PFSK-1 (cell line): ENCODE measurements at regions not wholly inside any gene's neighbourhood (a gene's known extent, or its start where the extent isn't known, plus 50 kb on each side); places are given as distances from the start of the nearest gene placed in this dataset.

Experiments
- FOXP2 ChIP-seq: optimal IDR thresholded peaks from 2 replicates; pipeline ENCODE3; 2011; ENCODE audit warnings: borderline replicate concordance, control low read depth, inconsistent platforms; ENCODE audit not compliant: insufficient read depth; ENCODE audit errors: extremely low read length, extremely low read depth
- POLR2AphosphoS5 ChIP-seq: IDR thresholded peaks from 2 replicates; pipeline ENCODE4 v1.6.1; 2012; ENCODE audit warnings: low read depth, mild to moderate bottlenecking, control low read depth, low read length, moderate library complexity
- REST ChIP-seq, 2 experiments: IDR thresholded peaks; 2 replicates each; pipeline versions ENCODE4 v1.6.1 to v1.8.0; 2011 to 2012; ENCODE audit warnings: low read depth in 2 of 2, low read length in 2 of 2, control low read depth in 1 of 2, inconsistent platforms in 1 of 2, mild to moderate bottlenecking in 1 of 2, moderate library complexity in 1 of 2; ENCODE audit not compliant: insufficient read depth in 1 of 2
- SIN3A ChIP-seq: IDR thresholded peaks from 2 replicates; pipeline ENCODE4 v1.6.1; 2012; ENCODE audit warnings: mild to moderate bottlenecking, low read length, moderate library complexity, borderline replicate concordance; ENCODE audit not compliant: insufficient read depth
- TAF1 ChIP-seq: IDR thresholded peaks from 2 replicates; pipeline ENCODE4 v1.6.1; 2012; ENCODE audit warnings: low read length, control low read depth, borderline replicate concordance; ENCODE audit not compliant: insufficient read depth

- TF ChIP-seq REST (IDR thresholded peaks at IDR 0.05; ENCODE audit: insufficient read depth in 1 of 2, low read depth in 2 of 2, low read length in 2 of 2): no peak
- no peak for TF ChIP-seq POLR2AphosphoS5
- TF ChIP-seq TAF1: no peak
- no peak for TF ChIP-seq SIN3A
- TF ChIP-seq FOXP2: no peak
These were observed 222.9 kb downstream of the SLITRK5 start for GRCh38 chr13:87894059-87894458.

- TF ChIP-seq FOXP2 (no peak), POLR2AphosphoS5 (no peak), SIN3A (no peak), REST (IDR thresholded peaks at IDR 0.05; ENCODE audit: insufficient read depth in 1 of 2, low read depth in 2 of 2, low read length in 2 of 2) (no peak), TAF1 (no peak)
These were observed 232.4 kb downstream of the SLITRK5 start for GRCh38 chr13:87903553-87903952.

GRCh38 chr13:87906411-87906810 is 235.2 kb downstream of the SLITRK5 start:
- no peak for TF ChIP-seq SIN3A
- TF ChIP-seq FOXP2: no peak
- no peak for TF ChIP-seq POLR2AphosphoS5
- no peak for TF ChIP-seq TAF1
- TF ChIP-seq REST (IDR thresholded peaks at IDR 0.05; ENCODE audit: insufficient read depth in 1 of 2, low read depth in 2 of 2, low read length in 2 of 2): no peak

GRCh38 chr13:87907202-87907601 is 236.0 kb downstream of the SLITRK5 start:
- TF ChIP-seq TAF1 (no peak), SIN3A (no peak), REST (IDR thresholded peaks at IDR 0.05; ENCODE audit: insufficient read depth in 1 of 2, low read depth in 2 of 2, low read length in 2 of 2) (no peak), FOXP2 (no peak), POLR2AphosphoS5 (no peak)

GRCh38 chr13:87919956-87920355 is 248.8 kb downstream of the SLITRK5 start:
- TF ChIP-seq TAF1 (no peak), FOXP2 (no peak), POLR2AphosphoS5 (no peak), REST (IDR thresholded peaks at IDR 0.05; ENCODE audit: insufficient read depth in 1 of 2, low read depth in 2 of 2, low read length in 2 of 2) (no peak), SIN3A (no peak)
